ENCODE measurements at regions not wholly inside any gene's neighbourhood (a gene's known extent, or its start where the extent isn't known, plus 50 kb on each side); places are given as distances from the start of the nearest gene placed in this dataset.

DNA sequence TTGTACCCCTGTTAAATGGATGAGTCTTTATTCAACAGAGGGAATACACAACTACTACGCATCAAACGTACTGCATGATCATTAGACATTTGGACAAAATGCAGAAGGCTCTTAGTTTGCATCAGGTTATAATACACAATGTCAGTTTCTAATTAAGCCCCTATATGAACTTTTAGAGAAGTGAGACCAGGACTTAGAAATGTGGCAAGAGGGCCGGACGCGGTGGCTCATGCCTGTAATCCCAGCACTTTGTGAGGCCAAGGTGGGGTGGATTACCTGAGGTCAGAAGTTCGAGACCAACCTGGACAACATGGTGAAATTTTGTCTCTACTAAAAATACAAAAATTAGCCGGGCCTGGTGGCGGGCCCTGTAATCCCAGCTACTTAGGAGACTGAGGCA, 76.3 kb upstream of the MGMT start:
- no peak overlapping the region for H3K4me3 ChIP-seq (ENCODE audit: low read length)
- TF ChIP-seq POLR2AphosphoS5 (IDR thresholded peaks at IDR 0.05) (no peak), EZH2 (IDR thresholded peaks at IDR 0.05; ENCODE audit: borderline replicate concordance, insufficient read depth, low read length, poor library complexity, severe bottlenecking) (no peak), RAD21 (conservative IDR thresholded peaks at IDR 0.05) (no peak), SMC3 (conservative IDR thresholded peaks at IDR 0.05; ENCODE audit: poor library complexity) (no peak), EP300 (conservative IDR thresholded peaks at IDR 0.05; ENCODE audit: poor library complexity, severe bottlenecking) (no peak)
- TF ChIP-seq, protein P1, sequence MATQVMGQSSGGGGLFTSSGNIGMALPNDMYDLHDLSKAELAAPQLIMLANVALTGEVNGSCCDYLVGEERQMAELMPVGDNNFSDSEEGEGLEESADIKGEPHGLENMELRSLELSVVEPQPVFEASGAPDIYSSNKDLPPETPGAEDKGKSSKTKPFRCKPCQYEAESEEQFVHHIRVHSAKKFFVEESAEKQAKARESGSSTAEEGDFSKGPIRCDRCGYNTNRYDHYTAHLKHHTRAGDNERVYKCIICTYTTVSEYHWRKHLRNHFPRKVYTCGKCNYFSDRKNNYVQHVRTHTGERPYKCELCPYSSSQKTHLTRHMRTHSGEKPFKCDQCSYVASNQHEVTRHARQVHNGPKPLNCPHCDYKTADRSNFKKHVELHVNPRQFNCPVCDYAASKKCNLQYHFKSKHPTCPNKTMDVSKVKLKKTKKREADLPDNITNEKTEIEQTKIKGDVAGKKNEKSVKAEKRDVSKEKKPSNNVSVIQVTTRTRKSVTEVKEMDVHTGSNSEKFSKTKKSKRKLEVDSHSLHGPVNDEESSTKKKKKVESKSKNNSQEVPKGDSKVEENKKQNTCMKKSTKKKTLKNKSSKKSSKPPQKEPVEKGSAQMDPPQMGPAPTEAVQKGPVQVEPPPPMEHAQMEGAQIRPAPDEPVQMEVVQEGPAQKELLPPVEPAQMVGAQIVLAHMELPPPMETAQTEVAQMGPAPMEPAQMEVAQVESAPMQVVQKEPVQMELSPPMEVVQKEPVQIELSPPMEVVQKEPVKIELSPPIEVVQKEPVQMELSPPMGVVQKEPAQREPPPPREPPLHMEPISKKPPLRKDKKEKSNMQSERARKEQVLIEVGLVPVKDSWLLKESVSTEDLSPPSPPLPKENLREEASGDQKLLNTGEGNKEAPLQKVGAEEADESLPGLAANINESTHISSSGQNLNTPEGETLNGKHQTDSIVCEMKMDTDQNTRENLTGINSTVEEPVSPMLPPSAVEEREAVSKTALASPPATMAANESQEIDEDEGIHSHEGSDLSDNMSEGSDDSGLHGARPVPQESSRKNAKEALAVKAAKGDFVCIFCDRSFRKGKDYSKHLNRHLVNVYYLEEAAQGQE (IDR thresholded peaks at IDR 0.05; ENCODE audit: borderline replicate concordance), result no peak
- no peaks in the 10 kb centered on the region for H4K20me1 ChIP-seq (ENCODE audit: insufficient read depth)
- H3K36me3 ChIP-seq (ENCODE audit: insufficient read depth, low read length), result no peaks in the 10 kb centered on the region
- H3K4me2 ChIP-seq (ENCODE audit: low read length), result no peak overlapping the region
- H2AFZ ChIP-seq (ENCODE audit: low read depth, low read length), result no peak overlapping the region
- no peaks in the 10 kb centered on the region for H3K27me3 ChIP-seq (ENCODE audit: insufficient read depth, low read depth, low read length)
- no peaks in the 10 kb centered on the region for H3F3A ChIP-seq (ENCODE audit: insufficient read depth, low read length, poor library complexity, severe bottlenecking)
- no peaks in the 10 kb centered on the region for H3K9me2 ChIP-seq (ENCODE audit: insufficient read depth, low read length)
- H3K9me3 ChIP-seq (ENCODE audit: low read length), result no peaks in the 10 kb centered on the region
- H3K79me2 ChIP-seq (replicated peaks; ENCODE audit: insufficient read depth, low read length), result no peaks in the 10 kb centered on the region
- no peak overlapping the region for H3K27ac ChIP-seq (ENCODE audit: low read length)
- no peak overlapping the region for H3K9ac ChIP-seq (ENCODE audit: low read length)

- H3K79me2 ChIP-seq (replicated peaks; ENCODE audit: insufficient read depth, low read length), result no peaks in the 10 kb centered on the region
- H3K36me3 ChIP-seq (ENCODE audit: insufficient read depth, low read length), result no peaks in the 10 kb centered on the region
- H3K27me3 ChIP-seq (ENCODE audit: insufficient read depth, low read depth, low read length), result no peaks in the 10 kb centered on the region
- H3K9me3 ChIP-seq (ENCODE audit: low read length), result no peaks in the 10 kb centered on the region
- H3K9me2 ChIP-seq (ENCODE audit: insufficient read depth, low read length), result no peaks in the 10 kb centered on the region
- H3K4me2 ChIP-seq (ENCODE audit: low read length), result no peak overlapping the region
- H3K4me3 ChIP-seq (ENCODE audit: low read length), result no peak overlapping the region
- no peaks in the 10 kb centered on the region for H4K20me1 ChIP-seq (ENCODE audit: insufficient read depth)
- no peak overlapping the region for H2AFZ ChIP-seq (ENCODE audit: low read depth, low read length)
- TF ChIP-seq CTCF (IDR thresholded peaks at IDR 0.05; ENCODE audit: poor library complexity, severe bottlenecking) (no peak), EZH2 (IDR thresholded peaks at IDR 0.05; ENCODE audit: borderline replicate concordance, insufficient read depth, low read length, poor library complexity, severe bottlenecking) (no peak), SMC3 (conservative IDR thresholded peaks at IDR 0.05; ENCODE audit: poor library complexity) (no peak), TAF1 (IDR thresholded peaks at IDR 0.05; ENCODE audit: low read depth) (no peak), RAD21 (conservative IDR thresholded peaks at IDR 0.05) (no peak), EP300 (conservative IDR thresholded peaks at IDR 0.05; ENCODE audit: poor library complexity, severe bottlenecking) (no peak), POLR2AphosphoS5 (IDR thresholded peaks at IDR 0.05) (no peak), MXI1 (conservative IDR thresholded peaks at IDR 0.05; ENCODE audit: poor library complexity, severe bottlenecking) (no peak)
- TF ChIP-seq, protein P1 (IDR thresholded peaks at IDR 0.05; ENCODE audit: borderline replicate concordance), result no peak
- no peaks in the 10 kb centered on the region for H3F3A ChIP-seq (ENCODE audit: insufficient read depth, low read length, poor library complexity, severe bottlenecking)
- no peak overlapping the region for H3K27ac ChIP-seq (ENCODE audit: low read length)
- no peak overlapping the region for H3K9ac ChIP-seq (ENCODE audit: low read length)
Observed at GRCh38 chr10:129391464-129391863, 75.6 kb upstream of the MGMT start.
